ENCODE measurements at regions not wholly inside any gene's neighbourhood (a gene's known extent, or its start where the extent isn't known, plus 50 kb on each side); places are given as distances from the start of the nearest gene placed in this dataset.

DNA sequence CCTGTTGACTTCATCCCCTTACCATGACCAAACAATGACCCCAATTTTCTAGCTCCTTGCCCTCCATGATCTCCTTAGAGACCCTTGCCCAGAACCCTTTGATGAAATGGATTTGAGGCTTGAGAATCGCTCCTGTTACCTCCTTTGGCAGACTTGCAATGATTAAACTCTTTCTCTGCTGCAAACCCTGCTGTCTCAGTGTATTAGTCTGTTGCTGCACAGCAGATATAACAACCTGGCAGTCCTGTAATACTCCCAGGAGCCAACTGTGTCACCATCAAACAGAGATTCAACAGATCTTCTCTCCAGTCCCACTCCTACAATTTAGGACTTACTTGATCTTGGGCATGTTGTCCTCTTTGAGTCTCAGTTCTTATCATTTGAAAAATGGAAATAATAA lies 242.9 kb downstream of the HRH4 start:
- H3K9me3 ChIP-seq (replicated peaks in 1 of 3), result no peaks in the 10 kb centered on the region
- TF ChIP-seq, protein P1, sequence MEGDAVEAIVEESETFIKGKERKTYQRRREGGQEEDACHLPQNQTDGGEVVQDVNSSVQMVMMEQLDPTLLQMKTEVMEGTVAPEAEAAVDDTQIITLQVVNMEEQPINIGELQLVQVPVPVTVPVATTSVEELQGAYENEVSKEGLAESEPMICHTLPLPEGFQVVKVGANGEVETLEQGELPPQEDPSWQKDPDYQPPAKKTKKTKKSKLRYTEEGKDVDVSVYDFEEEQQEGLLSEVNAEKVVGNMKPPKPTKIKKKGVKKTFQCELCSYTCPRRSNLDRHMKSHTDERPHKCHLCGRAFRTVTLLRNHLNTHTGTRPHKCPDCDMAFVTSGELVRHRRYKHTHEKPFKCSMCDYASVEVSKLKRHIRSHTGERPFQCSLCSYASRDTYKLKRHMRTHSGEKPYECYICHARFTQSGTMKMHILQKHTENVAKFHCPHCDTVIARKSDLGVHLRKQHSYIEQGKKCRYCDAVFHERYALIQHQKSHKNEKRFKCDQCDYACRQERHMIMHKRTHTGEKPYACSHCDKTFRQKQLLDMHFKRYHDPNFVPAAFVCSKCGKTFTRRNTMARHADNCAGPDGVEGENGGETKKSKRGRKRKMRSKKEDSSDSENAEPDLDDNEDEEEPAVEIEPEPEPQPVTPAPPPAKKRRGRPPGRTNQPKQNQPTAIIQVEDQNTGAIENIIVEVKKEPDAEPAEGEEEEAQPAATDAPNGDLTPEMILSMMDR (IDR thresholded peaks at IDR 0.05), result no peak
- TF ChIP-seq POLR2A (IDR thresholded peaks at IDR 0.05), result no peak
- WGBS, 4 donors, result 67 to 90% (median 87%) methylated on average over 1 of the region's 1 CpG
- H3K27me3 ChIP-seq, result peaks cover 5% of the 10 kb centered on the region
- no peaks in the 10 kb centered on the region for H3K36me3 ChIP-seq (replicated peaks in 1 of 2)
- no peak for DNase-seq
- no peak overlapping the region for H3K27ac ChIP-seq
- no peak overlapping the region for H3K4me3 ChIP-seq
- intact Hi-C loops (cut with DNase I), result no loop called here
- H3K4me1 ChIP-seq (replicated peaks in 1 of 2), result no peaks in the 10 kb centered on the region

- no peak for DNase-seq
- Histone ChIP-seq H3K36me3 (replicated peaks in 1 of 2) (no peaks in the 10 kb centered on the region), H3K27ac (no peak overlapping the region), H3K4me1 (replicated peaks in 1 of 2) (no peaks in the 10 kb centered on the region), H3K27me3 (peaks cover 5% of the 10 kb centered on the region), H3K9me3 (replicated peaks in 1 of 3) (no peaks in the 10 kb centered on the region), H3K4me3 (no peak overlapping the region)
- WGBS, 4 donors, result 45 to 59% (median 53%) methylated on average over 7 of the region's 7 CpGs
- TF ChIP-seq, protein P1 (IDR thresholded peaks at IDR 0.05), result no peak
- intact Hi-C loops (cut with DNase I), result no loop called here
These were observed 244.7 kb downstream of the HRH4 start for GRCh38 chr18:24704946-24705630.

DNA sequence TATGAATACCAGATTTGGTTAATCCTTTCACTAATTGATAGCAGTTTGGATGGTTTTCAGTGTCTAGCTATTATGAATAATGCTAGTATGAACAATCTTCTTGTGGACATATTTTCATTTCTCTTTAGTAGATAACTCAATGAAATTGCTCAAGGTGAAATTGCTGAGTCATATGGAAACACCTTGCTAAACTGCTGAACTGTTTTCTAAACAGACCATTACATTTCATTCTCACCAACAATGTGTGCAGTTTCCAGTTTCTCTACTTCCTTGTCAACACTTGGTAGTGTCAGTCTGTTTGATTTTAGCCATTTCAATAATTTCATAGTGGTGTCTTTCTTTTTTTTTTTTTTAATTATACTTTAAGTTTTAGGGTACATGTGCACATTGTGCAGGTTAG lies 250.0 kb downstream of the HRH4 start:
- intact Hi-C loops (cut with DNase I), result no loop called here
- TF ChIP-seq, protein P1 (IDR thresholded peaks at IDR 0.05), result no peak
- TF ChIP-seq POLR2A (IDR thresholded peaks at IDR 0.05), result no peak
- H3K27me3 ChIP-seq, result no peaks in the 10 kb centered on the region
- no peak overlapping the region for H3K27ac ChIP-seq
- H3K4me1 ChIP-seq (replicated peaks in 1 of 2), result no peaks in the 10 kb centered on the region
- H3K36me3 ChIP-seq (replicated peaks in 1 of 2), result no peaks in the 10 kb centered on the region
- H3K4me3 ChIP-seq, result no peak overlapping the region
- H3K9me3 ChIP-seq (replicated peaks in 1 of 3), result no peaks in the 10 kb centered on the region
- no peak for DNase-seq

DNA sequence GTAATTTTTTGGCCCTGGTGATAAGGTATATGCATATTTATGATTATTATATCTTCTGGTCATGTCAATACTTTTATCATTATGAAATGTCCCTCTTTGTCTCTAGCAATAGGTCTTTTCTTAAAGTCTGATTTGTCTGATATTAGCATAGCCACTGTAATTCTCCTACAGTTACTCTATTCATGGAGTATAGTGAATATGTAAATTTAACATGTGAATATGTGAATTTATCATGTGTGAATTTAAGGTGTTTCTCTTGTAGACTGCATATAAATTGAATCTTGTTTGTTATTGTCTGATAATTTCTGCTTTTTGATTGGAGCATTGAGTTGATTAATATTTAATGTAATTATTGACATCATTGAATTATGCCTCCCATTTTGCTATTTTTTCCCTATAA lies 259.4 kb downstream of the HRH4 start:
- Histone ChIP-seq H3K4me1 (replicated peaks in 1 of 2) (no peaks in the 10 kb centered on the region), H3K4me3 (no peak overlapping the region), H3K9me3 (replicated peaks in 1 of 3) (no peaks in the 10 kb centered on the region), H3K36me3 (replicated peaks in 1 of 2) (no peaks in the 10 kb centered on the region), H3K27ac (no peak overlapping the region), H3K27me3 (peaks cover 17% of the 10 kb centered on the region)
- TF ChIP-seq POLR2A (IDR thresholded peaks at IDR 0.05), result no peak
- TF ChIP-seq, protein P1 (IDR thresholded peaks at IDR 0.05), result no peak
- intact Hi-C loops (cut with DNase I), result loop anchor here in 1 of 2 donors (10.0 kb wide), 1 partner anchor 125 kb away; no protein-coding TSS in a partner anchor
- no peak for DNase-seq

Data from adrenal gland (tissue), 9 donors.